Lung (tissue), 11 donors: ENCODE measurements at regions not wholly inside any gene's neighbourhood (a gene's known extent, or its start where the extent isn't known, plus 50 kb on each side); places are given as distances from the start of the nearest gene placed in this dataset.
A peak's percentile ranks its signal among the peaks of the same experiment; 100 is the strongest.

ENCODE experiments used
- ATAC-seq: fragments of 200-7000 bp; cut with Tn5 transposase; one replicate; pipeline ENCODE4 v1.9.1; 2020; ENCODE audit warnings: moderate number of reproducible peaks; ENCODE audit not compliant: insufficient read depth, low FRiP score
- DNase-seq, 3 donors: peaks; one replicate each; pipeline ENCODE4 v3.0.0-alpha.2; 2013 to 2017
- H3K27ac ChIP-seq, 2 donors: one replicate each; pipeline ENCODE4 v1.5.1; 2013; ENCODE audit warnings: mild to moderate bottlenecking in 2 of 2, moderate library complexity in 2 of 2, control low read depth in 1 of 2, inconsistent platforms in 1 of 2, low read depth in 1 of 2, low read length in 1 of 2
- H3K27me3 ChIP-seq, 3 donors: one replicate each; pipeline ENCODE4 v1.5.1; 2013; ENCODE audit warnings: low read length in 2 of 3; ENCODE audit not compliant: control insufficient read depth in 3 of 3, insufficient read depth in 3 of 3
- H3K36me3 ChIP-seq, 4 donors: one replicate each; pipeline ENCODE4 v1.5.1; 2013; ENCODE audit warnings: low read length in 4 of 4, mild to moderate bottlenecking in 1 of 4, moderate library complexity in 1 of 4; ENCODE audit not compliant: control insufficient read depth in 4 of 4, insufficient read depth in 4 of 4
- H3K4me1 ChIP-seq, 5 donors: one replicate each; pipeline ENCODE4 v1.5.1; 2013; ENCODE audit warnings: low read length in 5 of 5, mild to moderate bottlenecking in 2 of 5, moderate library complexity in 1 of 5; ENCODE audit not compliant: control insufficient read depth in 5 of 5, insufficient read depth in 5 of 5
- H3K4me3 ChIP-seq: one replicate; pipeline ENCODE4 v1.5.1; 2013; ENCODE audit warnings: mild to moderate bottlenecking, control low read depth, moderate library complexity
- H3K9ac ChIP-seq, 2 donors: one replicate each; pipeline ENCODE4 v1.5.1; 2013; ENCODE audit warnings: low read length in 2 of 2, control low read depth in 1 of 2; ENCODE audit not compliant: insufficient read depth in 1 of 2
- H3K9me3 ChIP-seq, 4 donors: one replicate each; pipeline ENCODE4 v1.5.1; 2013; ENCODE audit warnings: low read length in 3 of 4, mild to moderate bottlenecking in 1 of 4, moderate library complexity in 1 of 4; ENCODE audit not compliant: control insufficient read depth in 4 of 4, insufficient read depth in 3 of 4
- WGBS, 2 donors: extraction: QIAGEN DNeasy Blood & Tissue Kit; methylation state at CpG; one replicate each; pipeline ENCODE4 v1.1.7; 2013; 5-methylcytosine and 5-hydroxymethylcytosine counted together
- TF ChIP-seq, protein P1 (sequence below): IDR thresholded peaks from 2 replicates; pipeline ENCODE4 v1.5.1; 2012; ENCODE audit warnings: mild to moderate bottlenecking; ENCODE audit errors: control extremely low read depth, extremely low read depth
- donor health status: control.
- donor health status: control.
- donor health status: Bipolar disorder and iron deficiency.
- donor health status: healthy.
- donor health status: DM: yes; HTN: yes; CAD: no.

DNA sequence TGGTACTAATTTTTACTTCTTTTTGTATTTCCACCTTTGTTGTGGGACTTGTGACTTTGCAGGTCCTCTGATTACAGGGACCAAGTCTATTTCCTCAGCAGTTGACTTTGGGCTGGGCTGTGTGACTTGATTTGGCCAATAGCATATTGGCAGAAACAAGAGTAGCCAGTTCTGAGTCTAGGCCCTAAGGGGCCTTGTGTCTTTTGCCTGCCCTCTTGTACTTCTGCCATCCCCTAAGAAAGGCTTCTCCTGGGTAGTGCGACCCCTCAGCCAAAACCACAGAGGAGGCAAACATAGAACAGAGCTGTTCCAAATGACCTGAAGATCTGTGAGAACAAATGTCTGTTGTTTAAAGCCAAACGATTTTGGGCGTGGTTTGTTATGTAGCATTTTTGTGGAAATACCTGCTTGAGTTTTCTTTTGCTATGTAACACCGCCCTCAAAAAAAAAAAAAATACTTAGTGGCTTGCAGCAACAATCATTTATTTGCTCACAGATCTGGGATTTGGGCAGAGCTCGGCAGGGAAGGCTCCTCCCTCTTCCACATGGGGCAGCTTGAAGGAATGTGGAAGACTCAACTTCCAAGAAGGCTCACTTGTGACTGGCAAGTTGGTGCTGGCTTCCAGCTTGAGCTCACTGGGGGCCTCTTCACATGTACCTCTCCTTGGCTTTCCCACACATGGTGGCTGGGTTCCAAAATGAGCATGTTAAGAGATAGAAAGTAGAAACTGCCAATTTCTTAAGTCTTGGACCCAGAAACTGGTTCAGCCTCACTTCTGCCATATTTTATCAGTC lies 423.0 kb upstream of the CNKSR2 start:
- no peak overlapping the region for H3K4me3 ChIP-seq
- DNase-seq (no peak), ATAC-seq (no peak)
- H3K9ac ChIP-seq: no peak overlapping the region
- no peaks in the 10 kb centered on the region for H3K4me1 ChIP-seq
- WGBS, 2 donors: 51 to 75% methylated on average over 5 of the region's 5 CpGs
- no peaks in the 10 kb centered on the region for H3K9me3 ChIP-seq
- H3K36me3 ChIP-seq: no peaks in the 10 kb centered on the region
- TF ChIP-seq, protein P1, sequence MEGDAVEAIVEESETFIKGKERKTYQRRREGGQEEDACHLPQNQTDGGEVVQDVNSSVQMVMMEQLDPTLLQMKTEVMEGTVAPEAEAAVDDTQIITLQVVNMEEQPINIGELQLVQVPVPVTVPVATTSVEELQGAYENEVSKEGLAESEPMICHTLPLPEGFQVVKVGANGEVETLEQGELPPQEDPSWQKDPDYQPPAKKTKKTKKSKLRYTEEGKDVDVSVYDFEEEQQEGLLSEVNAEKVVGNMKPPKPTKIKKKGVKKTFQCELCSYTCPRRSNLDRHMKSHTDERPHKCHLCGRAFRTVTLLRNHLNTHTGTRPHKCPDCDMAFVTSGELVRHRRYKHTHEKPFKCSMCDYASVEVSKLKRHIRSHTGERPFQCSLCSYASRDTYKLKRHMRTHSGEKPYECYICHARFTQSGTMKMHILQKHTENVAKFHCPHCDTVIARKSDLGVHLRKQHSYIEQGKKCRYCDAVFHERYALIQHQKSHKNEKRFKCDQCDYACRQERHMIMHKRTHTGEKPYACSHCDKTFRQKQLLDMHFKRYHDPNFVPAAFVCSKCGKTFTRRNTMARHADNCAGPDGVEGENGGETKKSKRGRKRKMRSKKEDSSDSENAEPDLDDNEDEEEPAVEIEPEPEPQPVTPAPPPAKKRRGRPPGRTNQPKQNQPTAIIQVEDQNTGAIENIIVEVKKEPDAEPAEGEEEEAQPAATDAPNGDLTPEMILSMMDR: no peak
- no peak overlapping the region for H3K27ac ChIP-seq
- H3K27me3 ChIP-seq: no peaks in the 10 kb centered on the region

- Histone ChIP-seq H3K9ac (no peak overlapping the region), H3K4me3 (no peak overlapping the region), H3K27ac (no peak overlapping the region), H3K4me1 (no peaks in the 10 kb centered on the region), H3K9me3 (no peaks in the 10 kb centered on the region), H3K27me3 (no peaks in the 10 kb centered on the region), H3K36me3 (no peaks in the 10 kb centered on the region)
- ATAC-seq: no peak
- TF ChIP-seq, protein P1: no peak
- WGBS, 2 donors: 13 to 15% methylated on average over 7 of the region's 7 CpGs
- DNase-seq: no peak
Measured at GRCh38 chrX:20947411-20947912, 426.8 kb upstream of the CNKSR2 start.

DNA sequence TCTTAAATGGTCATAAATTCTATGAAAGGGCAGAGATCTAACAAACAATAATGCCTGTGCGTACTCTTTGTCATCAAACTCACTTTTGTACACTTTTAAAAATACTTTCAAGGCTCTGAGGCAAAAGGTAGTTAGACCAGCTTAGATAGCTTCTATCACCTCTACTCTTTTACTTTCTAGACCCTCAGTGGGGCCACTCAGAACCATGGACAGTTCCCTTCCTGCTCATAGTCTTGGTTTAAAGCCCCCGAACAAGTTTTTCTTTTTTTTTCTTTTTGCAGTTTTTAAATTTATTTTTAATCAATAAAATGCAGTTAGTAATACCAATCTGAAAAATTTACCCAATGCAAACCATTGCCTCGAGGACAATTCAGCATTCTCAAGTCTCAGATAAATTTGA lies 460.5 kb upstream of the CNKSR2 start:
- Histone ChIP-seq H3K4me3 (no peak overlapping the region), H3K27ac (no peak overlapping the region), H3K36me3 (no peaks in the 10 kb centered on the region), H3K27me3 (no peaks in the 10 kb centered on the region), H3K4me1 (no peaks in the 10 kb centered on the region), H3K9ac (no peak overlapping the region), H3K9me3 (no peaks in the 10 kb centered on the region)
- TF ChIP-seq, protein P1: no peak
- 28 to 45% methylated on average over 3 of the region's 3 CpGs for WGBS, 2 donors
- DNase-seq (peak; percentile 24 to 56 (median 40)), ATAC-seq (no peak)
